22Rv1 (cell line): ENCODE measurements at regions not wholly inside any gene's neighbourhood (a gene's known extent, or its start where the extent isn't known, plus 50 kb on each side); places are given as distances from the start of the nearest gene placed in this dataset.

ENCODE experiments used
- ZFX ChIP-seq: fragments of 450-650 bp; IDR thresholded peaks from 2 replicates; pipeline ENCODE4 v1.6.1; 2017; ENCODE audit warnings: antibody characterized with exemption, borderline replicate concordance
- TF ChIP-seq, protein P1 (sequence below): fragments of 450-650 bp; IDR thresholded peaks from 2 replicates; pipeline ENCODE4 v1.5.1; 2017; ENCODE audit warnings: mild to moderate bottlenecking

- TF ChIP-seq, protein P1, sequence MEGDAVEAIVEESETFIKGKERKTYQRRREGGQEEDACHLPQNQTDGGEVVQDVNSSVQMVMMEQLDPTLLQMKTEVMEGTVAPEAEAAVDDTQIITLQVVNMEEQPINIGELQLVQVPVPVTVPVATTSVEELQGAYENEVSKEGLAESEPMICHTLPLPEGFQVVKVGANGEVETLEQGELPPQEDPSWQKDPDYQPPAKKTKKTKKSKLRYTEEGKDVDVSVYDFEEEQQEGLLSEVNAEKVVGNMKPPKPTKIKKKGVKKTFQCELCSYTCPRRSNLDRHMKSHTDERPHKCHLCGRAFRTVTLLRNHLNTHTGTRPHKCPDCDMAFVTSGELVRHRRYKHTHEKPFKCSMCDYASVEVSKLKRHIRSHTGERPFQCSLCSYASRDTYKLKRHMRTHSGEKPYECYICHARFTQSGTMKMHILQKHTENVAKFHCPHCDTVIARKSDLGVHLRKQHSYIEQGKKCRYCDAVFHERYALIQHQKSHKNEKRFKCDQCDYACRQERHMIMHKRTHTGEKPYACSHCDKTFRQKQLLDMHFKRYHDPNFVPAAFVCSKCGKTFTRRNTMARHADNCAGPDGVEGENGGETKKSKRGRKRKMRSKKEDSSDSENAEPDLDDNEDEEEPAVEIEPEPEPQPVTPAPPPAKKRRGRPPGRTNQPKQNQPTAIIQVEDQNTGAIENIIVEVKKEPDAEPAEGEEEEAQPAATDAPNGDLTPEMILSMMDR: no peak
- no peak for TF ChIP-seq ZFX
These were observed 1360.4 kb upstream of the CRIM1 start for GRCh38 chr2:34995196-34995595.
